Transverse colon (tissue), 4 donors: ENCODE measurements at regions not wholly inside any gene's neighbourhood (a gene's known extent, or its start where the extent isn't known, plus 50 kb on each side); places are given as distances from the start of the nearest gene placed in this dataset.

Experiments used
- DNase-seq: peaks from one replicate; pipeline ENCODE4 v3.0.0-alpha.2; 2019
- H3K27ac ChIP-seq, 4 donors: fragments of 200-600 bp; sonication (generic); 2 replicates each; pipeline ENCODE4 v1.5.1; 2016 to 2018; ENCODE audit warnings: inconsistent platforms in 4 of 4
- H3K27me3 ChIP-seq: fragments of 200-600 bp; sonication (generic); 2 replicates; pipeline ENCODE4 v1.5.1; 2017; ENCODE audit warnings: inconsistent platforms
- H3K36me3 ChIP-seq, 4 donors: fragments of 200-600 bp; sonication (generic); 2 replicates each; pipeline ENCODE4 v1.5.1; 2017 to 2019; ENCODE audit warnings: inconsistent platforms in 4 of 4
- H3K4me1 ChIP-seq, 4 donors: fragments of 200-600 bp; sonication (generic); 2 replicates each; pipeline ENCODE4 v1.5.1; 2017 to 2020; ENCODE audit warnings: inconsistent platforms in 4 of 4
- H3K4me3 ChIP-seq, 4 donors: fragments of 200-600 bp; sonication (generic); 1 replicate in 1 of 4; 2 replicates in 3 of 4; pipeline versions ENCODE4 v1.5.1 to v1.6.1; 2017 to 2019; ENCODE audit warnings: inconsistent platforms in 4 of 4
- H3K9me3 ChIP-seq, 2 donors: fragments of 200-600 bp; sonication (generic); 2 replicates each; pipeline ENCODE4 v1.5.1; 2017 to 2019; ENCODE audit warnings: inconsistent platforms in 2 of 2
- CTCF ChIP-seq, 5 experiments: fragments of 200-600 bp in 3 of 5; fragments of 450-650 bp in 2 of 5; sonication (generic) in 3 of 5; IDR thresholded peaks; 1 replicate in 2 of 5; 2 replicates in 3 of 5; pipeline ENCODE4 v1.5.1; 2016 to 2017; ENCODE audit warnings: antibody characterized with exemption in 5 of 5, inconsistent platforms in 3 of 5, mild to moderate bottlenecking in 2 of 5, moderate library complexity in 1 of 5
- EP300 ChIP-seq: sonication (generic); formaldehyde crosslinking; IDR thresholded peaks from one replicate; pipeline ENCODE4 v1.6.1; 2017; ENCODE audit warnings: antibody characterized with exemption, low read depth
- POLR2A ChIP-seq: fragments of 450-650 bp; IDR thresholded peaks from one replicate; pipeline ENCODE4 v1.6.1; 2016; ENCODE audit warnings: antibody characterized with exemption, mild to moderate bottlenecking, moderate library complexity
- POLR2AphosphoS5 ChIP-seq, 3 donors: sonication (generic); formaldehyde crosslinking; IDR thresholded peaks; one replicate each; pipeline ENCODE4 v1.6.1; 2016; ENCODE audit warnings: antibody characterized with exemption in 3 of 3
- WGBS, 2 donors: methylation state at CpG; one replicate each; pipeline ENCODE4 v1.1.5; 2018; ENCODE audit warnings: low coverage in 1 of 2; 5-methylcytosine and 5-hydroxymethylcytosine counted together
- in situ Hi-C, 4 donors: fragments of 200-750 bp; cut with MboI; loops; one replicate each; pipeline versions ENCODE4 v1.15.0 to v1.15.1; 2017; ENCODE audit warnings: low sequenced_read_pairs in 3 of 4, low pct_ligation_motif_present in 1 of 4, low pct_unique_long_range_greater_than_20kb in 1 of 4
- intact Hi-C: fragments of 100-400 bp; cut with DNase I; formaldehyde crosslinking; loops from one replicate; pipeline ENCODE4 v1.15.1; 2023; ENCODE audit warnings: low total_unique reads

GRCh38 chr18:4817665-4818064 is 362.6 kb upstream of the DLGAP1 start:
- no peak for DNase-seq
- Histone ChIP-seq H3K27ac (no peak overlapping the region), H3K4me1 (no peaks in the 10 kb centered on the region), H3K9me3 (no peaks in the 10 kb centered on the region), H3K36me3 (no peaks in the 10 kb centered on the region), H3K4me3 (no peak overlapping the region), H3K27me3 (no peaks in the 10 kb centered on the region)
- intact Hi-C loops (no loop called here), in situ Hi-C loops (loop anchor here in 1 of 4 donors (25.0 kb wide), 1 partner anchor 95 kb away; no protein-coding TSS in a partner anchor)
- 73% methylated on average over 1 of the region's 1 CpG; no CpG with 5 or more reads in 1 of the 2 donors for WGBS, 2 donors
- TF ChIP-seq EP300, result no peak
- TF ChIP-seq POLR2AphosphoS5 (IDR thresholded peaks at IDR 0.05), result no peak
- TF ChIP-seq POLR2A, result no peak
- TF ChIP-seq CTCF (IDR thresholded peaks at IDR 0.05), result no peak

DNA sequence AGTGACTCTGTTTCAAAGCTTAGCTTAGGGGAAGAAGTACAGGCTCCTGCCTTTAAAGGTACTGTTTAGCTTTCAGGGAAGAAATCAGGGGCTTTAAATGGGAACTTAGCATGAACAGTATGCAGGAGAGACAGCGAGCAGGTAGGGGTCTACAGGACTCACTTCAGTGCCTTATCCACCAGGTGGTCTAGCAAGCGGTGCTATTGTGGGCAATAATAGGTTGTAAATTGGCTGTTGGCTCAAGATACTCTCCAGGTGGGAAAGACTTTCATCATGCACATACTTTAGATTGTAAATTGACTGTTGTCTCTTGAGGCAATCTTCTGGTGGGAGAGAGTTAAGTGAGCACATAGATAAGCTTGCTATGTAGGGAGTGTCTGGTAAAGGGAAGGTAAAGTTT is 358.6 kb upstream of the DLGAP1 start:
- WGBS, 2 donors, result 69% methylated on average over 2 of the region's 2 CpGs; no CpG with 5 or more reads in 1 of the 2 donors
- Histone ChIP-seq H3K4me1 (no peaks in the 10 kb centered on the region), H3K36me3 (no peaks in the 10 kb centered on the region), H3K9me3 (no peaks in the 10 kb centered on the region), H3K4me3 (no peak overlapping the region), H3K27me3 (no peaks in the 10 kb centered on the region), H3K27ac (no peak overlapping the region)
- DNase-seq, result no peak
- no peak for TF ChIP-seq EP300
- no peak for TF ChIP-seq POLR2AphosphoS5 (IDR thresholded peaks at IDR 0.05)
- TF ChIP-seq CTCF (IDR thresholded peaks at IDR 0.05), result no peak
- TF ChIP-seq POLR2A, result no peak
- in situ Hi-C loops (loop anchor here in 1 of 4 donors (25.0 kb wide), 1 partner anchor 99 kb away; no protein-coding TSS in a partner anchor), intact Hi-C loops (no loop called here)

DNA sequence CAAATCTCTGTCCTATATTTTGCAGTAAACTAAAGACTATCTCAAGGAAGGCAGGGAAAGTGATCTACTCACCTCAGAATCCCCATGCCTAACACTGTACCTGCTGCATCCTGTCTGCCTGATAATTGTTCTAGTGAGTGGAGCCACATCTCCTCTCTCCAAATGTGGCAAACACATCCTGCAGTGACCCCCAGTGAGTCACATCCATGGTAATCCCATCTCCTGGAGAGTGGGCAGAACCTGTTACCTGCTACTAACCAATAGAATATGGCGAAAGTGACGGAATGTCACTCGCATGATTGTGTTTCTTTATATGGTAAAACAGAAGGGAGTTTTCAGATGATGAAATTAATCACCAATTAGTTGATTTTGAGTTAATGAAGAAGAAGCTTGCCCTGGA is 353.8 kb upstream of the DLGAP1 start:
- no peak for DNase-seq
- Histone ChIP-seq H3K27me3 (no peaks in the 10 kb centered on the region), H3K36me3 (no peaks in the 10 kb centered on the region), H3K27ac (no peak overlapping the region), H3K9me3 (no peaks in the 10 kb centered on the region), H3K4me1 (no peaks in the 10 kb centered on the region), H3K4me3 (no peak overlapping the region)
- intact Hi-C loops (no loop called here), in situ Hi-C loops (loop anchor here in 1 of 4 donors (25.0 kb wide), 1 partner anchor 103 kb away; no protein-coding TSS in a partner anchor)
- 58 to 91% methylated on average over 2 to 3 of the region's 3 CpGs for WGBS, 2 donors
- TF ChIP-seq POLR2A, result no peak
- no peak for TF ChIP-seq CTCF (IDR thresholded peaks at IDR 0.05)
- no peak for TF ChIP-seq POLR2AphosphoS5 (IDR thresholded peaks at IDR 0.05)
- no peak for TF ChIP-seq EP300

DNA sequence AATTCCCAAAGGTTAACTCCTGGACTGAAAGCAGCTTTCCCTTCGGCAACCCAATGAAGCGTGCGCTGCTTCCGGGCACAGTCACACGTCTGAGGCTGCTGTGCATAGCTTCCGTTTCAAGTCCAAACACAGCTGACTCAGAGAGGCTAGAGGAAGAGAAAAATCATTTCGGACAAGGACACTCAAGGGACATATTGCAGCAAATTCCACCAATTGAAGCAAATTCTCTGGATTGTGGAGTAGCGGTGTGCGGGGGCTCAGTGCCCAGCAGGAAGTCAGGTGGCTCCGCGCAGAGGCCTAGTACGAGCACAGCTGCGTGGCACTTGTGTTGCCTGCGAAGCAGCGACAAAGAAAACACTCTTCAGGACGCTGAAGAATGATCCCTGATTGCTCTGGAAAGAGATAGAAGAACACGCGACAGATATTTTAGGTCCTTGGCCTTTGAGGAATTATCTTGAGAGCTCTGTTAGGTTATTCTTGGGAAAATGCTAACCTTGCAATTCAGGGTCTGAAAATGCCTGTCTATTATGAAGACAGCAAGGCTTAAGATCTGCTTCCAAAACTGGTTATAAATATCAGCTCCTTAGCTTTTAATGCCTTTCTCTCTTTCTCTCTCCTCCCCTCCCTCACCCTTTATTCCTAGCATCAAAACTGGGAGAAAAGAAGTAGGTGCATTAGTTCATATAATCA is 352.6 kb upstream of the DLGAP1 start:
- Histone ChIP-seq H3K4me1 (no peaks in the 10 kb centered on the region), H3K4me3 (no peak overlapping the region), H3K36me3 (no peaks in the 10 kb centered on the region), H3K27ac (no peak overlapping the region), H3K27me3 (no peaks in the 10 kb centered on the region), H3K9me3 (no peaks in the 10 kb centered on the region)
- TF ChIP-seq CTCF (IDR thresholded peaks at IDR 0.05), result no peak
- no peak for TF ChIP-seq POLR2A
- TF ChIP-seq EP300, result no peak
- no peak for TF ChIP-seq POLR2AphosphoS5 (IDR thresholded peaks at IDR 0.05)
- WGBS, 2 donors, result 92 to 94% methylated on average over 9 to 18 of the region's 18 CpGs
- intact Hi-C loops, result no loop called here
- in situ Hi-C loops, result loop anchor here in 1 of 4 donors (25.0 kb wide), 1 partner anchor 105 kb away; no protein-coding TSS in a partner anchor
- DNase-seq, result no peak
